ENCODE measurements at regions not wholly inside any gene's neighbourhood (a gene's known extent, or its start where the extent isn't known, plus 50 kb on each side); places are given as distances from the start of the nearest gene placed in this dataset.

DNA sequence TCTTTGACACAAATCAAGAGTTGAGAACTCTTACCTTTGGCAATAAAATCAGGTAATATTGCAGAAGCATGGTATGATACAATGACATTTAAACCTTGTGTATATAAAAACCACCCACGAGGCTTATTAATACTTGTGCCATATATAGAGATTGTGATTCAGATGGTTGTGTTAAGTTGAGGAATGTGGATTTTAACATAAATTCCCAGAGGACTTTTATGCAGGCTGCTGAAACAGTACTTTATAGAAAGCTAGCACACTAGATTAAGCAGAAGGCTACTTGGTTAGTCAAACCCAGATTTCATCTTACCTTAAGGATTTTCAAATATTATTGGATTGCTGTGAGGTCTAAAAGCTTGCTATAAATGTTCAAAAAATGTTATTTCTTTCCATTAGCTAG is 325.7 kb upstream of the PCDH10 start:
- TF ChIP-seq, protein P1, sequence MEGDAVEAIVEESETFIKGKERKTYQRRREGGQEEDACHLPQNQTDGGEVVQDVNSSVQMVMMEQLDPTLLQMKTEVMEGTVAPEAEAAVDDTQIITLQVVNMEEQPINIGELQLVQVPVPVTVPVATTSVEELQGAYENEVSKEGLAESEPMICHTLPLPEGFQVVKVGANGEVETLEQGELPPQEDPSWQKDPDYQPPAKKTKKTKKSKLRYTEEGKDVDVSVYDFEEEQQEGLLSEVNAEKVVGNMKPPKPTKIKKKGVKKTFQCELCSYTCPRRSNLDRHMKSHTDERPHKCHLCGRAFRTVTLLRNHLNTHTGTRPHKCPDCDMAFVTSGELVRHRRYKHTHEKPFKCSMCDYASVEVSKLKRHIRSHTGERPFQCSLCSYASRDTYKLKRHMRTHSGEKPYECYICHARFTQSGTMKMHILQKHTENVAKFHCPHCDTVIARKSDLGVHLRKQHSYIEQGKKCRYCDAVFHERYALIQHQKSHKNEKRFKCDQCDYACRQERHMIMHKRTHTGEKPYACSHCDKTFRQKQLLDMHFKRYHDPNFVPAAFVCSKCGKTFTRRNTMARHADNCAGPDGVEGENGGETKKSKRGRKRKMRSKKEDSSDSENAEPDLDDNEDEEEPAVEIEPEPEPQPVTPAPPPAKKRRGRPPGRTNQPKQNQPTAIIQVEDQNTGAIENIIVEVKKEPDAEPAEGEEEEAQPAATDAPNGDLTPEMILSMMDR (IDR thresholded peaks at IDR 0.05 in 8 of 11, conservative IDR thresholded peaks at IDR 0.05 in 3 of 11), result no peak
- TF ChIP-seq POLR2A (IDR thresholded peaks at IDR 0.05), result no peak

Data from spleen (tissue), 7 donors.